Mammary epithelial cell (primary cell): ENCODE measurements at regions not wholly inside any gene's neighbourhood (a gene's known extent, or its start where the extent isn't known, plus 50 kb on each side); places are given as distances from the start of the nearest gene placed in this dataset.

ENCODE experiments used
- EZH2 ChIP-seq: IDR thresholded peaks from 2 replicates; pipeline ENCODE4 v1.6.1; 2012; ENCODE audit warnings: low read length, inconsistent platforms, borderline replicate concordance
- TF ChIP-seq, protein P1 (sequence below), 2 donors: IDR thresholded peaks in 1 of 2; conservative IDR thresholded peaks in 1 of 2; 2 replicates each; pipeline ENCODE4 v1.5.1; 2011 to 2012; ENCODE audit warnings: inconsistent platforms in 2 of 2, low read length in 2 of 2, mild to moderate bottlenecking in 2 of 2, control low read depth in 1 of 2, low read depth in 1 of 2; ENCODE audit not compliant: insufficient read depth in 1 of 2; ENCODE audit errors: extremely low read depth in 1 of 2

DNA sequence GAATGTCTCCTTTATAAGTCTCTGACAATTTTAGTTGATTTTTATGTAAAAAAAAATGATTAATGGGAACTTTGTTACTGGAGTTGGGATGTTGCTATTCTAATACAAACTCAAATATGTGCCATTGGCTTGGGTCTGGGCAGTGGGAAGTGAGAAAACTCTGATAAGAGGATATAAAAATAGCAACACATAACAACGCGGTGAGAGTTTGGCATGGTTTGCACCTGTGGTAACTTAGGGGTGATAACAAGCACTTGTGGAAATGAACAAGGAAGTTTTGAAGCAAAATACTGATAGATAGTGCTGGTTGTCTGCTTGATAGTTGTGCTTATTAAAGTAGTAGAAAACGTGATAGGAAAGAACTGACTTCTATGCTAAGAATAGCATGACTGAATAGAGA lies 743.3 kb upstream of the AGA start:
- TF ChIP-seq, protein P1, sequence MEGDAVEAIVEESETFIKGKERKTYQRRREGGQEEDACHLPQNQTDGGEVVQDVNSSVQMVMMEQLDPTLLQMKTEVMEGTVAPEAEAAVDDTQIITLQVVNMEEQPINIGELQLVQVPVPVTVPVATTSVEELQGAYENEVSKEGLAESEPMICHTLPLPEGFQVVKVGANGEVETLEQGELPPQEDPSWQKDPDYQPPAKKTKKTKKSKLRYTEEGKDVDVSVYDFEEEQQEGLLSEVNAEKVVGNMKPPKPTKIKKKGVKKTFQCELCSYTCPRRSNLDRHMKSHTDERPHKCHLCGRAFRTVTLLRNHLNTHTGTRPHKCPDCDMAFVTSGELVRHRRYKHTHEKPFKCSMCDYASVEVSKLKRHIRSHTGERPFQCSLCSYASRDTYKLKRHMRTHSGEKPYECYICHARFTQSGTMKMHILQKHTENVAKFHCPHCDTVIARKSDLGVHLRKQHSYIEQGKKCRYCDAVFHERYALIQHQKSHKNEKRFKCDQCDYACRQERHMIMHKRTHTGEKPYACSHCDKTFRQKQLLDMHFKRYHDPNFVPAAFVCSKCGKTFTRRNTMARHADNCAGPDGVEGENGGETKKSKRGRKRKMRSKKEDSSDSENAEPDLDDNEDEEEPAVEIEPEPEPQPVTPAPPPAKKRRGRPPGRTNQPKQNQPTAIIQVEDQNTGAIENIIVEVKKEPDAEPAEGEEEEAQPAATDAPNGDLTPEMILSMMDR (conservative IDR thresholded peaks at IDR 0.05 in 1 of 2, IDR thresholded peaks at IDR 0.05 in 1 of 2; ENCODE audit: extremely low read depth in 1 of 2, insufficient read depth in 1 of 2, low read depth in 1 of 2, low read length in 2 of 2): no peak
- no peak for TF ChIP-seq EZH2
